H1 (cell line): ENCODE measurements at regions not wholly inside any gene's neighbourhood (a gene's known extent, or its start where the extent isn't known, plus 50 kb on each side); places are given as distances from the start of the nearest gene placed in this dataset.

Source experiments
- CTCF ChIA-PET: fragments of 300-600 bp; sonication (Branson Sonifier 250); formaldehyde crosslinking; loops from one replicate; lab custom pipeline; 2021; ENCODE audit not compliant: partially characterized antibody; lab: Charles Lee
- POLR2A ChIA-PET: fragments of 300-600 bp; sonication (Branson Sonifier 250); formaldehyde crosslinking; loops from one replicate; lab custom pipeline; 2021; ENCODE audit warnings: inconsistent platforms; ENCODE audit not compliant: partially characterized antibody; lab: Charles Lee
- DNase-seq, 2 experiments: peaks; one replicate each; pipeline versions ENCODE4 v3.0.0 to v3.0.0-alpha.2; 2010 to 2022; ENCODE audit warnings: low spot score in 2 of 2, low read depth in 1 of 2, mixed read lengths in 1 of 2
- FAIRE-seq: peaks from 2 replicates; lab custom pipeline; 2011; peaks lifted over from hg19 to GRCh38; lab: Jason Lieb, UNC
- H2AFZ ChIP-seq: 2 replicates; pipeline ENCODE4 v1.8.1; 2012; ENCODE audit warnings: low read length, inconsistent platforms
- H2AK5ac ChIP-seq: 2 replicates; pipeline ENCODE4 v1.6.1; 2013; ENCODE audit warnings: low read depth, low read length
- H2BK120ac ChIP-seq: replicated peaks from 2 replicates; pipeline ENCODE3; 2013; ENCODE audit warnings: low read depth, low read length, inconsistent platforms
- H2BK12ac ChIP-seq: 2 replicates; pipeline ENCODE4 v1.6.1; 2013; ENCODE audit warnings: low read depth, low read length
- H2BK15ac ChIP-seq: 2 replicates; pipeline ENCODE4 v1.6.1; 2013; ENCODE audit warnings: low read length
- H2BK20ac ChIP-seq: 2 replicates; pipeline ENCODE4 v1.6.1; 2013; ENCODE audit warnings: low read length
- H2BK5ac ChIP-seq: 2 replicates; pipeline ENCODE4 v1.6.1; 2013; ENCODE audit warnings: low read depth, low read length
- H3K14ac ChIP-seq: 2 replicates; pipeline ENCODE4 v1.6.1; 2013; ENCODE audit warnings: inconsistent platforms; ENCODE audit not compliant: insufficient read length
- H3K18ac ChIP-seq: 2 replicates; pipeline ENCODE4 v1.6.1; 2013; ENCODE audit warnings: low read length; ENCODE audit errors: extremely low read depth
- H3K23ac ChIP-seq: 2 replicates; pipeline ENCODE4 v1.6.1; 2013; ENCODE audit warnings: inconsistent platforms; ENCODE audit not compliant: insufficient read length
- H3K23me2 ChIP-seq: 2 replicates; pipeline ENCODE4 v1.6.1; 2013; ENCODE audit warnings: low read depth, low read length
- H3K27ac ChIP-seq: 2 replicates; pipeline ENCODE4 v1.6.1; 2011; ENCODE audit warnings: low read depth, low read length, inconsistent platforms
- H3K27me3 ChIP-seq, 4 experiments: replicated peaks in 1 of 4; 1 replicate in 1 of 4; 2 replicates in 3 of 4; pipeline versions ENCODE4 v1.6.1 to v1.8.1; 2011 to 2013; ENCODE audit warnings: low read length in 3 of 4, mild to moderate bottlenecking in 3 of 4, inconsistent platforms in 2 of 4, mixed read lengths in 2 of 4, moderate library complexity in 1 of 4; ENCODE audit not compliant: control insufficient read depth in 3 of 4, insufficient read depth in 3 of 4; ENCODE audit errors: extremely low read depth in 1 of 4
- H3K36me3 ChIP-seq, 4 experiments: 2 replicates each; pipeline versions ENCODE4 v1.6.1 to v1.8.1; 2011 to 2013; ENCODE audit warnings: mild to moderate bottlenecking in 4 of 4, low read length in 3 of 4, moderate library complexity in 2 of 4, control low read depth in 1 of 4, inconsistent platforms in 1 of 4; ENCODE audit not compliant: insufficient read depth in 4 of 4, control insufficient read depth in 2 of 4
- H3K4ac ChIP-seq: replicated peaks from 2 replicates; pipeline ENCODE3; 2013; ENCODE audit warnings: low read length, low read depth, mixed read lengths, inconsistent platforms; ENCODE audit not compliant: insufficient read length
- H3K4me1 ChIP-seq, 4 experiments: replicated peaks in 1 of 4; 1 replicate in 1 of 4; 2 replicates in 3 of 4; pipeline versions ENCODE4 v1.6.1 to v1.8.1; 2011 to 2013; ENCODE audit warnings: low read length in 3 of 4, inconsistent platforms in 2 of 4, mixed read lengths in 1 of 4; ENCODE audit not compliant: insufficient read depth in 4 of 4, control insufficient read depth in 3 of 4
- H3K4me2 ChIP-seq, 2 experiments: 2 replicates each; pipeline versions ENCODE4 v1.6.1 to v1.8.1; 2011 to 2013; ENCODE audit warnings: low read depth in 2 of 2, low read length in 2 of 2, control low read depth in 1 of 2, inconsistent platforms in 1 of 2, mild to moderate bottlenecking in 1 of 2; ENCODE audit not compliant: insufficient read depth in 1 of 2
- H3K4me3 ChIP-seq, 4 experiments: fragments of 200-600, 300-600 bp in 1 of 4; sonication (generic), shearing (Covaris generic), sonication (Bioruptor Twin) in 1 of 4; 2 replicates each; pipeline versions ENCODE4 v1.5.1 to v1.8.1; 2011 to 2016; ENCODE audit warnings: low read length in 4 of 4, low read depth in 3 of 4, control low read depth in 2 of 4, inconsistent platforms in 2 of 4, mild to moderate bottlenecking in 2 of 4, mixed read lengths in 1 of 4, moderate library complexity in 1 of 4; ENCODE audit not compliant: insufficient read depth in 2 of 4; ENCODE audit errors: extremely low read depth in 1 of 4
- H3K56ac ChIP-seq: replicated peaks from 2 replicates; pipeline ENCODE3; 2013; ENCODE audit warnings: low read depth, mild to moderate bottlenecking, mixed read lengths, low read length, inconsistent platforms; ENCODE audit not compliant: insufficient read length
- H3K79me1 ChIP-seq: 2 replicates; pipeline ENCODE4 v1.6.1; 2013; ENCODE audit warnings: low read depth, low read length, control low read depth
- H3K79me2 ChIP-seq, 2 experiments: 2 replicates each; pipeline versions ENCODE4 v1.6.1 to v1.8.1; 2012 to 2013; ENCODE audit warnings: low read length in 2 of 2, mild to moderate bottlenecking in 2 of 2, inconsistent platforms in 1 of 2; ENCODE audit not compliant: insufficient read depth in 2 of 2, control insufficient read depth in 1 of 2
- H3K9ac ChIP-seq, 4 experiments: replicated peaks in 1 of 4; 1 replicate in 1 of 4; 2 replicates in 3 of 4; pipeline versions ENCODE4 v1.6.1 to v1.8.1; 2011 to 2013; ENCODE audit warnings: low read depth in 3 of 4, low read length in 3 of 4, control low read depth in 2 of 4, mild to moderate bottlenecking in 2 of 4, moderate library complexity in 2 of 4, inconsistent platforms in 1 of 4; ENCODE audit errors: extremely low read depth in 1 of 4
- H3K9me3 ChIP-seq, 2 experiments: 2 replicates each; pipeline versions ENCODE4 v1.6.1 to v1.8.1; 2012 to 2013; ENCODE audit warnings: mild to moderate bottlenecking in 2 of 2, moderate library complexity in 2 of 2, control low read depth in 1 of 2, inconsistent platforms in 1 of 2, low read depth in 1 of 2, low read length in 1 of 2, mixed read lengths in 1 of 2; ENCODE audit not compliant: insufficient read depth in 2 of 2
- H4K20me1 ChIP-seq, 2 experiments: replicated peaks in 1 of 2; 2 replicates each; pipeline versions ENCODE3 to v1.8.1; 2011 to 2013; ENCODE audit warnings: inconsistent platforms in 2 of 2, low read length in 2 of 2, mild to moderate bottlenecking in 1 of 2; ENCODE audit not compliant: insufficient read depth in 2 of 2, control insufficient read depth in 1 of 2
- H4K5ac ChIP-seq: 2 replicates; pipeline ENCODE4 v1.6.1; 2013; ENCODE audit warnings: low read length, low read depth, mixed read lengths, inconsistent platforms; ENCODE audit not compliant: insufficient read length
- H4K8ac ChIP-seq: 2 replicates; pipeline ENCODE4 v1.8.0; 2013; ENCODE audit warnings: mild to moderate bottlenecking, moderate library complexity, low read length, inconsistent platforms; ENCODE audit not compliant: insufficient read depth; ENCODE audit errors: extremely low read depth
- H4K91ac ChIP-seq: replicated peaks from 2 replicates; pipeline ENCODE3; 2013; ENCODE audit warnings: low read length, mixed read lengths, inconsistent platforms; ENCODE audit not compliant: insufficient read length
- ATF2 ChIP-seq: IDR thresholded peaks from 2 replicates; pipeline ENCODE4 v1.6.1; 2012; ENCODE audit warnings: low read length, inconsistent platforms
- ATF3 ChIP-seq: IDR thresholded peaks from 2 replicates; pipeline ENCODE4 v1.6.1; 2011; ENCODE audit warnings: low read depth, mild to moderate bottlenecking, low read length; ENCODE audit not compliant: insufficient read depth
- CTBP2 ChIP-seq: IDR thresholded peaks from 2 replicates; pipeline ENCODE4 v1.7.0; 2011; ENCODE audit warnings: borderline replicate concordance, mild to moderate bottlenecking, moderate library complexity, mixed read lengths, low read length; ENCODE audit not compliant: insufficient read depth, insufficient read length
- E2F6 ChIP-seq: IDR thresholded peaks from 2 replicates; pipeline ENCODE4 v1.6.1; 2012; ENCODE audit warnings: inconsistent platforms
- HDAC2 ChIP-seq, 2 experiments: fragments of 300-600 bp in 1 of 2; sonication (generic) in 1 of 2; IDR thresholded peaks; 2 replicates each; pipeline ENCODE4 v1.6.1; 2011 to 2012; ENCODE audit warnings: low read depth in 2 of 2, low read length in 2 of 2, mild to moderate bottlenecking in 2 of 2, moderate library complexity in 2 of 2, borderline replicate concordance in 1 of 2, inconsistent platforms in 1 of 2
- POLR2AphosphoS5 ChIP-seq: IDR thresholded peaks from 2 replicates; pipeline ENCODE4 v1.6.1; 2011; ENCODE audit warnings: low read depth, low read length
- POU5F1 ChIP-seq: IDR thresholded peaks from 2 replicates; pipeline ENCODE4 v1.6.1; 2011; ENCODE audit warnings: low read depth, mild to moderate bottlenecking, low read length, moderate library complexity
- RAD21 ChIP-seq, 2 experiments: IDR thresholded peaks in 1 of 2; conservative IDR thresholded peaks in 1 of 2; 2 replicates each; pipeline ENCODE4 v1.6.1; 2011; ENCODE audit warnings: low read depth in 2 of 2, low read length in 2 of 2, improper control_type of control experiment in 1 of 2, inconsistent platforms in 1 of 2, mild to moderate bottlenecking in 1 of 2, moderate library complexity in 1 of 2
- SIRT6 ChIP-seq: IDR thresholded peaks from one replicate; pipeline ENCODE4 v1.7.1; 2012; ENCODE audit warnings: low read length, inconsistent platforms
- WGBS, 2 experiments: shearing (Covaris generic) in 1 of 2; methylation state at CpG; one replicate each; pipeline versions ENCODE4 v1.1.6 to v1.1.7; 2013 to 2015; ENCODE audit warnings: low lambda C conversion rate in 2 of 2, mixed read lengths in 2 of 2, inconsistent platforms in 1 of 2, low coverage in 1 of 2, missing lambda C conversion rate in 1 of 2; ENCODE audit not compliant: insufficient replicate concordance in 2 of 2, insufficient coverage in 1 of 2, insufficient read length in 1 of 2; ENCODE audit errors: extremely low coverage in 1 of 2, missing lambda C conversion rate in 1 of 2; 5-methylcytosine and 5-hydroxymethylcytosine counted together

- H3K9me3 ChIP-seq = no peaks in the 10 kb centered on the region
- H2BK20ac ChIP-seq = no peak overlapping the region
- H4K5ac ChIP-seq = no peak overlapping the region
- H3K4me2 ChIP-seq = no peak overlapping the region
- H4K91ac ChIP-seq = no peak overlapping the region
- no peak overlapping the region for H3K14ac ChIP-seq
- H2BK15ac ChIP-seq = no peak overlapping the region
- H3K4me3 ChIP-seq = no peak overlapping the region
- WGBS, 2 experiments = 96% methylated on average over 2 of the region's 2 CpGs; no CpG with 5 or more reads in 1 of the 2 experiments
- DNase-seq (no peak), FAIRE-seq (no peak)
- H2BK120ac ChIP-seq = no peak overlapping the region
- no peaks in the 10 kb centered on the region; the same call in 1 of the 2 replicates for H3K23me2 ChIP-seq
- no peak overlapping the region for H2BK5ac ChIP-seq
- no peak overlapping the region for H3K4ac ChIP-seq
- H3K27ac ChIP-seq = no peak overlapping the region
- no peak overlapping the region for H2BK12ac ChIP-seq
- no peak for TF ChIP-seq RAD21 (IDR thresholded peaks at IDR 0.05 in 1 of 2, conservative IDR thresholded peaks at IDR 0.05 in 1 of 2; ENCODE audit: low read depth in 2 of 2, low read length in 2 of 2)
- no peak for TF ChIP-seq ATF3
- TF ChIP-seq HDAC2 (IDR thresholded peaks at IDR 0.05; ENCODE audit: borderline replicate concordance in 1 of 2, low read depth in 2 of 2, low read length in 2 of 2) = no peak
- no peak for TF ChIP-seq ATF2
- TF ChIP-seq POU5F1 = no peak
- no peak for TF ChIP-seq CTBP2
- no peak for TF ChIP-seq SIRT6
- TF ChIP-seq POLR2AphosphoS5 = no peak
- TF ChIP-seq E2F6 = no peak
- ChIA-PET CTCF (interaction anchor here (1.4 to 13.9 kb wide), 6 partner anchors 9 to 89 kb away, joined by 3 to 547 read pairs (median 5); partner anchors contain the start of gene PPM1J), POLR2A (interaction anchor here (0.5 to 1.4 kb wide), 5 partner anchors 8 to 170 kb away, joined by 3 to 4 read pairs (median 3); no protein-coding TSS in a partner anchor)
- no peak overlapping the region for H2AK5ac ChIP-seq
- H3K27me3 ChIP-seq = no peaks in the 10 kb centered on the region; a peak in 1 of 7 replicates
- no peaks in the 10 kb centered on the region for H3K79me2 ChIP-seq
- H3K36me3 ChIP-seq = no peaks in the 10 kb centered on the region
- no peaks in the 10 kb centered on the region for H4K20me1 ChIP-seq
- H3K79me1 ChIP-seq = no peaks in the 10 kb centered on the region
- H2AFZ ChIP-seq = no peak overlapping the region
- H3K9ac ChIP-seq = no peak overlapping the region
- H4K8ac ChIP-seq = no peak overlapping the region
- no peak overlapping the region for H3K23ac ChIP-seq
- H3K4me1 ChIP-seq = peaks cover 2 to 23% (median 13%) of the 10 kb centered on the region in 4 experiments
- no peak overlapping the region for H3K18ac ChIP-seq
- no peak overlapping the region for H3K56ac ChIP-seq
Measured at GRCh38 chr1:112797224-112797623, 82.1 kb upstream of the PPM1J start.
